ENCODE measurements at regions not wholly inside any gene's neighbourhood (a gene's known extent, or its start where the extent isn't known, plus 50 kb on each side); places are given as distances from the start of the nearest gene placed in this dataset.
"Not testable (repeated sequence)": the region's sequence is repeated elsewhere in the genome, so short reads cannot be mapped to it uniquely, and the experiment has no call there.

GRCh38 chr6:93183531-93183972, 235.8 kb downstream of the EPHA7 start:
- DNase-seq (ENCODE audit: low read depth in 3 of 3), result no peak

GRCh38 chr6:93182938-93183479, 236.3 kb downstream of the EPHA7 start:
- DNase-seq (ENCODE audit: low read depth in 3 of 3), result no peak

DNA sequence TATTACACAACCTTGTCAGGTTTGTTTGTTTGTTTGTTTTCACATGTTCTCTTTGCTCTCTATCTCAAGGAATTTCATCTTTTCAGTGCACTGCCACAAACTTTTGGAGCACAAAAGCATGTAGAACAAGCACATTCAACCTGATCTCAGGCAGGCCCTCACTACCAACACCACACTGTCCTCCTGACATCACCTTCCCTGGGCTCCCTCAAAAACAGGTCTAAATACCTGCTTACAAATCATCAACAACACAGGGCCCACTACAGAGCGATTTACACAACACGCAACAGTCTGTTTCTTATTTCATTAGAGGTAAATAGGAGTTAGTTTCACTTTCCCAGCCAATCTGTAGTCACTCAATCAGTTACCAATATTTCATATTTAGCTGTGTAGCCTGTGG, 241.4 kb downstream of the EPHA7 start:
- no peak for DNase-seq (ENCODE audit: low read depth in 3 of 3)

- DNase-seq (ENCODE audit: low read depth in 3 of 3), result no peak
Observed at GRCh38 chr6:93177438-93177837, 241.9 kb downstream of the EPHA7 start.

GRCh38 chr6:93176070-93176469, 243.3 kb downstream of the EPHA7 start:
- DNase-seq (ENCODE audit: low read depth in 3 of 3), result no peak

GRCh38 chr6:93173573-93173972, 245.8 kb downstream of the EPHA7 start:
- not testable (repeated sequence) for DNase-seq (ENCODE audit: low read depth in 3 of 3)

DNA sequence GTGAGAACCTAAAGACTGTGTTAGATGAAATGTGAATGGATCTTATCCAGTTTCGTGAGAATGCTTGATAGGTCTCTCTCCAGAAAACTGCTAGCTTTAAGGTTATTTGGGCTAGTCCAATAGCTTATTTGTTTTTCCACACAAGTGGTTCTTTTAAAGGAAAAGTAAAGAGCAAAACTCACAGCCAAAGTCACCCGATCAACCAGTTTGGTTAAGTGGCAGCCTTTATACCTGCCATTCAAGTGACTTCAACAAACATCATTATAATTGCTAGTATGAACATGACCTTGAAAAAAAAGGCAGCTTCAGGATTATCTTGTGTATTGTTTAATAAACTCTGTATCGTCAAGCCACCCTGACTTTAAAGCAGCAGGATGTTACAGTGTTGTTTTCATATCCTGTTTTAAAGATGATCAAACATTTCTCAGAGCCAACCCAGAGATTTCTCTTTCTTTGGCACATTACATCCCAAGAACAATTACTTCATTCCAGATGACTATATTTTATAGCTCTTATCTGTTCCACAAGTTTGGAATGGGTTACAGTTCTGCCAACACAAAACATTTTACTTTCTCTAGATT, 253.4 kb downstream of the EPHA7 start:
- DNase-seq (ENCODE audit: low read depth in 3 of 3), result no peak

DNA sequence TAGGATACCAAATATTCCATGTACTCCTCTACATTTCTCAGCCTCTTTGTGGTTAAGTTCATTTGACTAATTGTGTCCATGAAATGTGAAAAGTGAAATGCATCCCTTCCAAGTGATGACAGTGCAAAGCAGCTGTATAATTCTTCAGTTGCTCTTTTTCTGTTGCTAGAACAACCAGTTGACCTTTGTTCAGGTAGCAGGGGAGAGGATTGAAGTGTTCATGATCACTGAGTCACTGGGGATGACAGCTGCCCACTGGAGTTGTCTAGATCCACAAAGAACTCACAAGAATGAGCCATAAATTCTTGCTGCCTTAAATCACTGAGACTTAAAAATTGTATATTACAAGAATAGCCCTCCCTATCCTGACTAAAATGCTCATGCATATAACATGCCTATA, 254.6 kb downstream of the EPHA7 start:
- no peak for DNase-seq (ENCODE audit: low read depth in 3 of 3)

GRCh38 chr6:93163146-93163545, 256.2 kb downstream of the EPHA7 start:
- no peak for DNase-seq (ENCODE audit: low read depth in 3 of 3)

- no peak for DNase-seq (ENCODE audit: low read depth in 3 of 3)
Observed at GRCh38 chr6:93139408-93140081, 279.8 kb downstream of the EPHA7 start.

GRCh38 chr6:93136111-93136510, 283.2 kb downstream of the EPHA7 start:
- no peak for DNase-seq (ENCODE audit: low read depth in 3 of 3)

DNA sequence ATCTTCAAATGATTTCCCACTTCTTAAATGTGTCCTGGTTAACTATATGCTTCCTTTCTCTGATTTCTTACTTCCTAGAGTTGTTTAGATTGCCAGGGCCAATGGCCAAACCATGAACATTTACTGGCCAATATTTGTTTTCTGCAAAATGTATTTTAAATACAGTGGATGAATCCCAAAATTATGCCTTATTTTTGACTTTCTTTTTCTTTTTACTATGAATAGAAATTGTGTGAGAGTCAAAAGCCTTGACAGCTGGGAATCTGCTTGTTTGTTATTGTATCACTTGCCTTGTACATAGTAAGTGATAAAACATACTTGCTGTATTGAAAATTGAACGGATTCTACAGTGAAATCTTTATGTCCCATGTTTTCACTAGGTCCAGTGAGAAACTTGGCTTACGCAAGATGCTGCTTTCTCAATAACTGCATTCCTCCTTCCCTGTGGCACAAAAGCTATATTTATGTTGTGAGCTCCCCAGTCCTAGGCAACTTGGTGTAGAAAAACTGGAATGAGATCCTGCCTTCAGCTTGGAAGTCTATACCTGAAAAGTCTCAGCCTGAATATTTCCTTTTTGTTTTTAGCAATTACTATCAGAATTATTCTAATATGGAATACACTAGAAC, 295.2 kb downstream of the EPHA7 start:
- DNase-seq (ENCODE audit: low read depth in 3 of 3), result no peak

- no peak for DNase-seq (ENCODE audit: low read depth in 3 of 3)
Observed at GRCh38 chr6:93123585-93123984, 295.8 kb downstream of the EPHA7 start.

GRCh38 chr6:93120154-93120742, 299.1 kb downstream of the EPHA7 start:
- DNase-seq (ENCODE audit: low read depth in 3 of 3), result no peak

DNA sequence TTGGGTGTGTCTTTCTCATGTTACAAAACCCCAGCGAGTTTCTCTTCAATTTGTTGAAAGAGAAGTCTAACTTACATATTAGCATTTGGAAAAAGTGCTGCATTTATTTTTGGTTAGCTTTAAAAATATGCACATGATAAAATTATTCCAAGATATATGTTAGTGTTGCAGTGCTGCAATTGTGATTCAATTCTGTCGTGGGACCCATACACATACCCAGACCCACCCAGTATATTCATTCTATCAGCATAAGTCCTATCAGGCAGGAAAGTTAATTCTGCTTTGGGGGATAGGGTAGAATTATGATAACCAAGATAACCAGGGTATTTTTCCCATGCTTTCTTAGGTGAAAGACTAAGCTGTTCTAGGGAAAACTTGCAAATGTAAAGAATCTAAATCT, 313.5 kb downstream of the EPHA7 start:
- no peak for DNase-seq (ENCODE audit: low read depth in 3 of 3)

GRCh38 chr6:93105017-93105416, 314.3 kb downstream of the EPHA7 start:
- DNase-seq (ENCODE audit: low read depth in 3 of 3), result no peak

GRCh38 chr6:93104195-93104817, 315.1 kb downstream of the EPHA7 start:
- DNase-seq (ENCODE audit: low read depth in 3 of 3), result no peak

DNA sequence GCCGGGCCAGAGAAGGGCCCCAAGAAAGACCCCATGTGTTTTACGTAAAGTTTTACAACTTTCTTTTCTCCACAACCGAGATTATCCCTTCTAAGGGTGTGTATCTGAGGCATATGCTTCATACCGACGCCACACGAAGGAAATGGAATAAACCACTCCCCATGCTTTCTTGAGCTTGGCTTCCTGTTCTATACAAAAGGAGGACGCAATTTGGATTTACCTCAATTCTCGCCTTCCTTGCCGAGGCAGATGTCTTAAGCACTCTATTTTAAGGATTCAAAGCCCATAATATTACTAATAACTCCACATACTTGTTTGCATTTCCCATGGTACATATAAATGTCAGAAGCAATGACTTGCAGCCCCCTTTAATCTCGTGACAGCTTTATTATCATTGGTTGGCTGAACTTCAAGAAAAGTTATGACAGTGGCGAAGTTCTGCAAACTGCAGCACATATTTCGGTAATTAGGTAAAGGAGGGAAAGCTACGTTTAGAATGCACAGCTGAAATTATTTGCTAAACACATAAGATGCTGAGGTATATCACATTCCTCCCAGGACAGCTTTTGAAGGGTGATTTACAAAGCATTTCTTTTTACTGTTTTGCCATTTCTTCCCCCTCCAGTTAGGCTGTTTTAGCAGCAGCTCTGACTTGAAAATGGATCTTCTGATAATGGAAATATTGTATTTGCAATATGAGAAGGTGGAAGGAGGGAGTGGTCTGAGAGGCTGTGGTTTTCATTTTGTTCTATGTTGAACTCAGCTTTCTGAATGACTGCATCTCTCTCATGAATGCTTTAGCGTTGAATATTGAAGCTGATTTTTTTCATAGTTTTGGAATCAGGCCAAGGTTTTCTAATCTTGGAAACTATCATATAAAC, 330.5 kb downstream of the EPHA7 start:
- no peak for DNase-seq (ENCODE audit: low read depth in 3 of 3)

- DNase-seq (ENCODE audit: low read depth in 3 of 3), result no peak
Observed at GRCh38 chr6:93087606-93088005, 331.8 kb downstream of the EPHA7 start.

DNA sequence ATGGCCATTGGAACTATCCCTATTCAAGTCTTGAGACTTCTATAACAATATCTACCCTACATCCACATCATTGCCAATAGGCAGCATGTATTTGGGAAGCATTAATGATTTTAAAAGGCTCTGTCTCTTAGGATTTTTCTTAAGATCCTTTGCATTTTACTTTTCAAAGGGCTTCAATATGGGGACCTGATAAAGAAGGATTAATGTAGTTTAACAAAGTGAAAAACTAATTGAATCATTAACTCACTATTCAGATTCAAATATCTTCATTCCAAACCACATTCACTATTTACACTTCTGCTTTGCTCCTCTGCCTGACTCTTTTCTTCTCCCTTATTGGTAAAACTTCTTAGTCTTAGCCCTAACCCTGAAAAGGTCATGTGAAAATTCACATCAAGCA, 333.0 kb downstream of the EPHA7 start:
- no peak for DNase-seq (ENCODE audit: low read depth in 3 of 3)
